Stimulated activated naive CD4-positive, alpha-beta T cell treated with Interleukin-2 at 50 U/mL for 16 hours (primary cell): ENCODE measurements at regions not wholly inside any gene's neighbourhood (a gene's known extent, or its start where the extent isn't known, plus 50 kb on each side); places are given as distances from the start of the nearest gene placed in this dataset.

Experiments
- DNase-seq: peaks from one replicate; lab custom pipeline; 2025; lab: John Stamatoyannopoulos, UW

DNA sequence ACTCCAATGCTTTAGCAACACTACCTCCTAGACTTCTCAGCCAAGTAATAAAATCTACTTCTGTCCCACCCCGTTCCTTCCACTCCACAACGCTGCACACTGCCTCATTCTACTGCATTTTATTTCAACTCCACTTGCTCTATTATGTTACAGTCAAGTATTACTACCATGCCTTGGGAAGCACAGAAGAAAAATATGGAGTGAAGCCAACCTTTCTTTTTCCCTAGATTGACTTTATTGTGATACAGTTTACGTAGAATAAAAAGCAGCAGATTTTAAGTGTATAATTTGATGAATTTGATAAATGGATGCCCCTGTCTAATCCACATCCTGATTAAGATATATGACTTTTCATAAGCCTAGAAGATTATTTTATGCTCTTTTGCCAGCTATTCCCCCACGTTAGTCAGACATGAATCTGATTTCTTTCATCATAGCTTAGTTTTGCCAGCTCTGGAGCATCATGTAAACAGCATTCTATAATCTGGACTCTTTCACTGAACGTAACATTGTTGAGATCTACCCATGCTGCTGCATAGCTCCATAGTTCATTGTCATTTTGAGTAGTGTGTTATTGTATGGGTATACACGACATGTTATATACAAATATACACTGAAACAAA, 676.8 kb upstream of the RAB6C start:
- no peak for DNase-seq

DNA sequence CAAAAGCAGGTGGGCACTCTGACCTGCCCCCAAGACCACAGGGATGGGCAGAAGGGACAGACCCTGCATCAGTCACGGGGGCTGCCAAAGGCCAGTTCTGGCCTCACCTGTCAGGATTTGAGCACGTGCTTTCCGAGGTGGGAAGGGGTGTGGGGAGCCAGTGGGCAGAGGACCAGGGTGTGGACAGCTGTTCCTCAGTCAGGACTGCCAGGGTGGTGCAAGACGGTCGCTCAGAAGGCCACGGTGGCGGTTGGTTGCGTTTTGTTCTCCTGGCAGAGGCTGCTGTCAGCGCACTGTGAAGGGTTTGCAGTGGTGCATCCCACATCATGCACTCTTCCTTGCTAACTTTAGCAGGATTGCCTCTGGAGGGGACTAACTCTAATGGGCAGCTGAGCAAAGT, 665.3 kb upstream of the RAB6C start:
- no peak for DNase-seq

DNA sequence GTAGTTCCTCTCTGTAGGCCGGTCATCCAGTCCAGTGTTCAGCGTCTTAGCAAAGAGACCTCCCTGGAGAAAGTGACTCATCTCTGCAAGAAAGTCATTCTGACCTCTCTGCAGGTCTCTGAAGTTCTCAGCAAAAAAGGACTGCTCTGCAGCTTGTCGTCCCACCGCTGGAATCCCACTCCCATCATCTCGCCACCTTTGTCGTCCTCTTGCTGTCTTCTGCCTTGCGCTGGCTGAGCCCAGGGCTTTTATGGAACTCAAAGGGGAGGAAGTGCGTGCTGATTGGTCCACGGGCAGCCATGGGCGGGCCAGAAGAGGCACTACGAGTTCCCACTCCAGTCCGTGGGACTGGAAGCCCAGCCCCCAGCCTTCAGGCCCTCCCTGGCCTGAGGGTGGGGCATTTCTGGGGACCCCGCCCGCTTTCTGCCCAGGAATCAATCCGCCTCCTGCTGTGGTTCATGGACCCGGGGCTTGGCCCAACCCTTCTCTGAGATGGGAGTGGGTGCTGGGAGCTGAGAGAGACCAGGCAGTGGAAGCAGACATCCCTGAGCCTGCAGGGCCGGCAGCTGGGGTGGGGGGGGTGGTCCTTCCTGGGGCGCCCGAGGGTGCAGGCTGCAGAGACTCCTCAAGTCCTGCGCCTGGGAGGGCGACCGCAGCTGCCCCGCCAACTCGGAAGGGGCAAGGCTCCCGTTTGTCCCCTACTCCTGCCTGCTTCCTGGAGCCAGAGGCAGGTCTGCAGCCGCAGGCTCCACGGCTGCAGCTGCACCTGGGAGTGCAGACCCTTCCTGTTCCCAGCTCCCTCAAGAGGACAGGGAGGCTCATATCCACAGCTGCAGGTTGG, 660.7 kb upstream of the RAB6C start:
- DNase-seq = no peak

DNA sequence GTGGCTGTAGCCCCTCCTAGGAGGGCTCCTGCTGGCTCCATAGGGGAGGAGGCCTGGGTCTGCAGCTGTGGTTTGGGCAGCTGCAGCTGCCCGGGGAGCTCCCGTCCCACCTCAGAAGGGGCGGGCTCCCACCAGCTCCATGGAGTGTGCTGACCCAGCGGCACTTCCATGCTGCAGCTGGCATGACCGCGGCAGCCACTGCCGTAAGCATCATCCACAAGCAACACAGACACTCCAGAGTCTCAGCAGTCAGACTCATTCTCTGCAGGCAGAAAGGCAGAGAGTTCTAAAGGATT, 660.1 kb upstream of the RAB6C start:
- no peak for DNase-seq

DNA sequence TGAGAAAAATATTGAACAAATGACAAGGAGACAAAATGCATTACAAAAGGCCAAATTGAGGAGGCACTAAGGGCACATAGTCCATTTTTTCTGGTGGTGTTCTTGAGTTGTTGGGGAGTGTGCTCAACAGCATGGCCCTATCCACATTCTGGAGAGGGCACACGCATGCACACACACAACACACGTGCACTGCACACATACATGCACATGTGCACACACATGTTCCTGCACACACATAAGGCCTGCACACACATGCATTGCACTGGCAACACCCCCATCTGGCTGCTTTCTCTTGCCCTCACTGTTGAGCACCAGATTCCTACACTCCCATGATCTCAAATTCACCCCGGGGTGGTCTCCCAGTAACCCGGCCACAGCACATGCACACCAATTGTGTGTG, 659.2 kb upstream of the RAB6C start:
- DNase-seq = no peak

DNA sequence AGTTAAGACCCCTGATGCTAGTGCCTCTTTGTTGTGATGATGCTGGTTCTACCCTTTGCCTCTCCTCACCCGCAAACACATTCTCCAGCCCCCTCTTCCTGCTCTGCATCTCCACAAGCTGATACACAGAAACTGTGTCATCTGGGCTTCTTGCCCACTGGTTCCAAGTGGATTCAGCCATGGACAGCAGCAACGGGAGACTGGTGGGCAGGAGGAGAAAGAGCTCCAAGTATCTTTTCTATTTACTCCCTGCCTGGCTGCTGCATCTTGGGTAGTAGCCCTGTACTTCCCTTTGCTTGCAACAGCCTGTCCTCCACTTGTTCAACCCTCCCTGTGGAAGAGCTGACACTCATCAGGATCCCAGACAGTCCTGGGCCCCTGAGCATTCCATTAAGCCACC, 655.1 kb upstream of the RAB6C start:
- DNase-seq = no peak

DNA sequence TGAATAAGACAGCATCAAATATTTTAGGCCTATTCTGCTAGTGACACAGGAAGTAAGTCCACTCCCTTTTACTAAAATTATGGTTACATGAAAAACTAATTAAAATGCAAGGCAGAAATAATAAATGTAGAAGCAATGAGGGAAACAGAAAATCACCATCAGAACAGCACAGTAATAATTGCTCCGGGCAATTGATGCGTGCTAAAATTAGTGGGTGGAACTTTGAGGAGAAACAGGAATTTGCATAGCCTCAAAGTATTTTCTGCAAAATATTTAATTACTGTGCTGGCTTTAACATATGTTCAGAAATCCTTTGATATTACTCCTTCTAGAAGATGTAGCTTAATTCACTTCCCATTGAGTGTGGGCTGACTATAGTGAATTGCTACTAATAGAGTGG, 654.3 kb upstream of the RAB6C start:
- no peak for DNase-seq

DNA sequence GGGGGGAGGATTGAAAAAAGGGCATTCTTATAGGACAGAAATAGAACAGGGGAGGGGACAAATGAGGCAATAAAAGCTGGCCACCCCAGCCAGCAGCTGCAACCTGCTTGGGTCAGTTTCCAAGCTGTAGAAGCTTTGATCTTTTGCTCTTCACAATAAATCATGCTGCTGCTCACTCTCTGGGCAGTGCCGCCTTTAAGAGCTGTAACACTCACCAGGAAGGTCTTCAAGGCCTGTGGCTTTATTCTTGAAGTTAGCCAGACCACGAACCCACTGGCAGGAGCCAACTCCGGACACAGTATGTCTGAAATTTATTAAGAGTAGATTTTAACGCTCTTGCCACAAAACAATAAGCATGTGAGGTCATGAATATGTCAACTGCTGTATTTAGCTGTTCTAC, 649.9 kb upstream of the RAB6C start:
- DNase-seq = no peak

DNA sequence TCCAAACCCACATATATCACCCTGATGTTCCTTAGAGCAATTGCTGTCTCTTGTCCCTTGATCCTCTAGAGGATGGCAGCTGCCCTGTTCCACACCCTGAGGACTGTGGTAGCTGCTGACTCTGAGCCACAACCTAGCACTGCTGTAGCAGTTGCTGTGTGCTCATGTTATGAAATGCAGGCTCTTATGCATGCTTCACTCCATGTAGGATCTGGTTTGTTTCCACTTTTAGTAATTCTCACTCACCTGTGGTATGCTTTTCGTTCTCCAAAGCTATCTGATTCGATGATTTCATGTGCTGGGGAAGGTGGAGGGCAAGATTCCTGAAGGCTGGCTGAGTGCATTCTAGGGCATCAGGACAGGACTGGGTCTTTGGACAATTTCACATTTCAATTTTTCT, 649.0 kb upstream of the RAB6C start:
- DNase-seq = no peak

DNA sequence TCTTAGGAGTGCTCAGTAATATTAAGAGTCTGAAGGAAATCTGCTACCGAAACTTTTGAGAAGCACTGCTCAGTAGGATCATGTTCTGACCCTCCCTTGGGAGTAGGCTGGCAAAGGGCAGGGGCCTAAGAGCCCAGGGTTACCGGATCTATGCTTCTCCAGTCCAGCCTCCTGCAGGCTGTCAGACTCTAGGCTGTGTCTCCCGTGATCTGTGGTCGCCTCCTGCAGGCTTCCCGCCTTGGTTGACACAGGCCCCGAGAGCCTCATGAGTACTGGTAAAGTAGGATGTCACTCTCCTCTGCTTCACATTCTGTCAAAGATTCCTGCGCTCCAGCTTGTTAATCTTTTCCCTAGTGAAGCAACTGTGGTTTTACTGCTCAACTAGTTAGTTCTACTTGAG, 647.8 kb upstream of the RAB6C start:
- DNase-seq = no peak

DNA sequence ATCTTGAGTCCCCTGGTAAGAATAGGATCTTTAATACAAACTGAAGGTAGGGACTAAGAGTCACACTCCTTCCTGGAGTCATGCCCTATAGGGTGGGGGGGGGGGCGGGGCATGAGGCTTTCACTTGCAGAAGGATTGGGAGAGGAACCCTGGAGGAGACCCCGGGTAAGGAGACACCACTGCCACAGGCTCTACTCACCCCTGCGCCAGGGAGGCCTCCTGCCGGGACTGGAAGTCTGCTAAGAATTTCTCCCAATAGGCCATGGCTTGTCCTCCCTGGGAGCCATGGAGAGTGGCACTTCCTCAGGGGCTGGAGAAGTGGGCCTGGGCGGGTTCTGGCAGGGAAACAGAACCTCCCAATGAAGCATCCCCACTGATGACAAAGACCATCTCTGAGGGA, 645.3 kb upstream of the RAB6C start:
- DNase-seq = no peak

DNA sequence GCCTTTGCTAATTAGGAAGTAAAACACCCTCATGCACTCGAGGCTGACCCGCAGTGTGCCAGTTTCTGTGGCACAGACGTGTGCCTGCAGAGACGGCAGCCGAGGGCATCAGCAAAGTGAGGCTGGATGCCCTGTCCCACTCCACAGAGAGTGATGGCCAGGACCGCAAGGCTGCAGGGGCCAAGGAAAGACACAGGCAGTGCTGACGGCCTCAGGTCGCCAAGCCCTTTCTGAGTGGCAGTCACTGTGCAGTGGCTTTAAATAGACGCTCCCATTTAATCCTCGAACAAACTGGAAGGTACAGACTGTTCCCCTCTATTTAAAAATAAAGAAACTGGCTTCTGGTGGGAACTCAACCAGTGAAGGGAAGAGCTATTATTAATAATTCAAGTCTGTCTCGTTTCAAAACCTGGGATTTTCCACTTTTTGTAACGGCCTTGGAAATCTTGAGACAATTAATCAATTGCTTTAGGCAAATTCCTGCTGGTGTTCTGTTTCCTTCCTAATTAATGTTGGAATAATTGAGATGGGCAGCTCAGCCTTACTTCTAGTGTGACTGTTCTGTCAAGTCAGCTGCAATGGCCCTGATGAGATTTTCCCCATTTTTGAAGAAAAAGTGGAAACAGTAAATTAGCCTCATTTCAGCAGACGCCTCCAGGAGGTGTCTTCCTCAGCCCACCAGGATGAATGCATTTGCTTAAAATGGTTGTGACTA, 644.6 kb upstream of the RAB6C start:
- DNase-seq = no peak

DNA sequence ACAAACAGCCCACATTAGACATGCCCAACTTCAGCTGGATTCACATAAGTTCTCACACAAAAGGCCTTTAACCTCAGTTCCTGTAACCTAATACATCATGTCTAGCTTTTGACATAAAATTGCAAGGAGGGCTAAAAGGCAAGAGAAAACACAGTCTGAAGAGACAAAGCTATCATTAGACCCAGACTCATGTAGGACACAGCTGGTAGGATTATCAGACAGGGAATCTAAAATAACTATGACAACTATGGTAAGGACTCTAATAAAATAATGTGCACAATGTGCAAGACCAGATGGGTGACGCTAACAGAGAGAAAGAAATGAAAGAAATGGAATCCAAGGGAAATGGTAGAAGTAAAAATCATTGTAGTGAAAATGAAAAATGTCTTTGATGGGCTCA, 643.2 kb upstream of the RAB6C start:
- DNase-seq = no peak

DNA sequence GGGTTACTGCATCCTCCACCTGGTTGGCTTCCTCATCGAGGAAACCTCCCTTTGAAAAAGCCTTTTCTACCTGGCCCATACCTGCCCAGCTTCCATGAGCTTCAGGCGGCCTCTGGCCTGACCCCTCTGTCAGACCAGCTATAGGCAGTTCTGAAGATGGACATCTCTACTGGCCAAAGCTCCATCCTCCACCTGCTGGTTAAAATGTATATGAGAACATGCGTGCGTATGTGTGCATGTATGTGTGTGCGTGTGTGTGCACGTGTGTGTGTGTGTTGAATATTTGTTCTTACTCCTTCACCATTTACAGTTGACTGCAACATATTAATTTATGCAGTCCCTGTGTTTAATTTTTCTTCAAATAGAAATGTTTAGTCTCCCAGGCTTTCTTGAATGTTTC, 642.4 kb upstream of the RAB6C start:
- DNase-seq = no peak

DNA sequence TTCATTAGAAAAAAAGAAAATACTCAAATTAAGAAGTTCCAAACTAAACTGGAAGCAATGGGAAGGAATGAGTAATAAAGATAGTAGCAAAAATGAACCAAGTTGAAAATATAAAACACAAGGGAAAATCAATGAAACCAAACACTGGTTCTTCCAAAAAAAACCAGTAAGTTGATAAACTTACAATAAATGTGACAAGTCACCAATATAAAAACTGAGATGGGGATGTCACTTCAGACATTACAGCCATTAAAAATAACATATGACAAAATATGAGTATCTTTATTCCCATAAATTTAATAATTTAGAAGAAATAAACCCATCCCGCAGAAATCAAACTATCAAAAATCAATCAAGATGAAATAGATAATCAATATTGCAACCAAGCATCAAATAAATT, 633.9 kb upstream of the RAB6C start:
- DNase-seq = no peak

DNA sequence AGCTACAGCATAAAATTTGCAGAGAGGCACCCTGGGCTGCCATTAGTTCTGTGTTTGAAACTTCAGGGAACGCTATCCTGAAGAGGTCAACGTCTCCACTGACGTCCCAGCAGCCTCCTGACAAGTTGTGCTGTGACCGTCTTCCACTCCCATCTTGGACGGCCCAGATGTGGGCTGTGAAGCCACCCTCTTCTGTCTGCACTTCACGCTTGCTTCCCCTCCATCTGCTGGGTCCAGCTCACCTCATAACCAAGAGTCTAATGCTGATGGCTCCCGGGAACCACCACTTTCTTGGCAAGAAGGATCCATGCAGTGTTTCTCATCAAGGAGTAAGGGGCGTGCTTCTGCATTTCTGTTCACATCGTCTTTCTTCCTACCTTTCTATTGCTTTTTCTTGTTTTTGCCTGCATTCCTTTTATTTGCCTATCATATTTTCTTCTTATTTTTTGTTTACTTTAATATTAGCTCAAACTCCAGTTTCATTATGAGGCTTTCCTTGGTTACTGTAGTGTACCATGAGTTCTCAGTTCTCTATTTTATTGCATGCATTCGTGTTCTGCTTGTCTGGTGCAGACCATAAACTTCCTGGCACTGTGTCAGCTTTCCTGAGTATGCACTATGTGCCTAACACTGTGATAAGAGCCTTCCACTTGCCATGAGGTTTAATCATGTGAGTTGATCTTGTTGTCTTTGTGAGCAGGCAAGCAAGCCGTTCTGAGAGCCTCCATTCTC, 631.8 kb upstream of the RAB6C start:
- no peak for DNase-seq

DNA sequence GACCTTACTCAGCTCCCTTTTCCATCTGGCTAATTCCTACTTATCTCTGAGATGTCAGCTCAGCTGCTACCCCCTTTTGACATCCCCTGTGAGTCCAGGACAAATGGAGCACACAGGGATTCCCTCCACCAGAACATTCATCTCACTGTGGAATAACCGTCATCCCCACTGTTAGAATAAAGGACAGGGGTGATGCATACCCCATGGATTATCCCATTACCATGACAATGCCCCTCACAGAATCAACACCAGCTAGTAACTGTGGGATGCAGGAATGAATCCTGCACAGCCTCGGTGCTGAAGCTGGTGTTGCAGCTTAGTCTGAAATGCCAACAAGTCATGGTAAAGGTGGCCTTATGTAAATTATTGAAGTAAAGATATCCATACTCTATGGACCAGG, 624.8 kb upstream of the RAB6C start:
- DNase-seq = no peak

DNA sequence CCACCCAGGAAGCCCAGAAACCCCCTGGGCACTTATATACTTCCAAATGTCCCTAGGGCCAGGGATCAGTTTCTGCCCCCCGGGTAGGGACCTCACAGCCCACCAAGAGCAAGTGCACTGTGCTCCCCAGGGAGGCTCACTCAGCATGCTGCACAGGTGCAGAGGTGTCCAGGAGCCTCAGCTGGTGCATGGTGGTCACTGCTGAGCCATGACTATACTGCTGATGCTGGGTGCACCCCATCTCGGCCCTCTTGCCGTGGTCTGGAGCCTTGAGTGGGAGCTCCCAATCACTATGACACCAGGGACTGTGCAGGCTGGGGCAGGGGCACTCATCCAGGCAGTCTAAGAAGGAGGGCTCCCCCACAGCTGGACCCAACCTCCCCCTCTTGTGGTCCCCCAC, 617.8 kb upstream of the RAB6C start:
- no peak for DNase-seq

DNA sequence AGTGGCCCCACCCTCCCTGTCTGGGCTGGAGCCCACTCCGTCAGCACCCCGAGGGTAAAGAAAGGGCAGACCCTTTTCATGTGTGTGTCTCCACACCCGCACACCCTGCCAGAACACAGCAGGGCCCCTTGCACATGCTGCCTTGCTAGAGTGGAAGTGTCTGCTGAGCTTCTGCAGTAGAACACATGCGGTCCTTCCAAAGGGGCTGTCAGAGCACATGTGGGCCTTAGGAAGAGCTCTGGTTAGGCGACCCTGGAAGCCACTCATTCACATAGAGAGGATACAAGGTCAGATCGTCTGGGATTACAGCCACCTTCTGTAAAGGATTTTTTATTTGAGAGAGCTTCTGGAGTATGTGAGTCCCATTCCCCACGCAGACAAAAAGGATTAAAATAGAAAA, 613.2 kb upstream of the RAB6C start:
- no peak for DNase-seq

DNA sequence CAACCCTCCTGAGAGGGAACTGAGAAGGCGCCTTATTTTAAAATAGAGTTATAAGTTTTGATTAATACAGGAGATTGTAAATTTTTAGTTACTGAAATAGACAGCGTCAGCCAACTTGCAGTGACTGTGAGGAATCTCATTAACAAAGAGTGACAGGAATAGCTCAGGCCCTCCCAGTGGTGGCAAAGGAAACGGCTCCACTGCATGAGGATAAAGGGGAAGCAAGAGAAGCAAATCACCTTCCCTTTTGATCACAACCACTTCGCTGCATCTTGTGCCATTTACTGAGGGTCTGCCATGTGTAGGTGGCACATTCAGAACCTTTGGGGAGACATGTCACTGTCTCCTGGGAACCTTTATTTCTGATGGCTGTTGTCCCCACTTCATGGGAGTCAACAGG, 612.4 kb upstream of the RAB6C start:
- no peak for DNase-seq

DNA sequence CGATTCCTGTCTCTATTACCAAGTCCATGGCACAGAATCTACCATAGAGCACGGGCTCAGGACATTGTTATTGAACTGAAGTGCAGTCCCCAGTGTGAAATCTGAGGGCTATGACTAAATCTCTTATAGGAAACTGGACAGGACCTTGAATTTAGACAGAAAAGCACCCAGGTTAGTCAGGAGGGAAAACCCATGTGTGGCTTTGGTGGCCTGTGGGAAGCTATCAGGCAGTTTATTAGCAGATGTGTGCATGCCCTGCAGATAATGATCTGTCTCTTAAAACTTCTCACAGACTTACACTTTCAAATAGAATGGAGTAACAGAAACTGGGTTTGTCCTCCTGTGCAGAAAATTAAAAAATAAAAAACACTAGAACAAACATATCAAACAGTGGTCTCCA, 610.0 kb upstream of the RAB6C start:
- DNase-seq = no peak

DNA sequence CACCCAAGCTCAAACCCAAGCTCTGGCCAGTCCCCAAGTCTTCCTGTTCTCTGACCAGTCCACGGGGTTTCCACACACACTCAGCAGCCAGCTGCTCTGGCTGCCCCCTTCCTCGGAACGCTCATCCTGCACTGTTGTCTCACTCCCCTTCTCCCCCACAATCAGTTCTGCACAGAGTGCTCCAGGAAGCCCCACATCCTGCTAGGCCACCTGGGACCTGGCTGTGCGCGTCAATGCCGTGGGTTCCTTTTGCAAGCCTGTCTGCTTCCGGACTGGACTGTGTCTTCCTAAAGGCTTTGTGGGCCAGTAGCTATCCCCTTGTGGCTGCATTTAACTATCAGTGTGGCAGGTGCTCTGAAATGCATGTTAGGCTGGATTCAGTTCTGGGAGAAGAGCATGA, 605.0 kb upstream of the RAB6C start:
- no peak for DNase-seq
